Epithelial cell of proximal tubule (primary cell): ENCODE measurements at regions not wholly inside any gene's neighbourhood (a gene's known extent, or its start where the extent isn't known, plus 50 kb on each side); places are given as distances from the start of the nearest gene placed in this dataset.

ENCODE experiments used
- DNase-seq: peaks from one replicate; pipeline ENCODE4 v3.0.0-alpha.2; 2011; ENCODE audit warnings: low read depth
- H3K4me3 ChIP-seq: 2 replicates; pipeline ENCODE4 v1.5.1; 2011; ENCODE audit warnings: low read depth, mild to moderate bottlenecking, low read length
- TF ChIP-seq, protein P1 (sequence below): conservative IDR thresholded peaks from 2 replicates; pipeline ENCODE4 v1.5.1; 2012; ENCODE audit warnings: low read depth, mild to moderate bottlenecking, low read length

DNA sequence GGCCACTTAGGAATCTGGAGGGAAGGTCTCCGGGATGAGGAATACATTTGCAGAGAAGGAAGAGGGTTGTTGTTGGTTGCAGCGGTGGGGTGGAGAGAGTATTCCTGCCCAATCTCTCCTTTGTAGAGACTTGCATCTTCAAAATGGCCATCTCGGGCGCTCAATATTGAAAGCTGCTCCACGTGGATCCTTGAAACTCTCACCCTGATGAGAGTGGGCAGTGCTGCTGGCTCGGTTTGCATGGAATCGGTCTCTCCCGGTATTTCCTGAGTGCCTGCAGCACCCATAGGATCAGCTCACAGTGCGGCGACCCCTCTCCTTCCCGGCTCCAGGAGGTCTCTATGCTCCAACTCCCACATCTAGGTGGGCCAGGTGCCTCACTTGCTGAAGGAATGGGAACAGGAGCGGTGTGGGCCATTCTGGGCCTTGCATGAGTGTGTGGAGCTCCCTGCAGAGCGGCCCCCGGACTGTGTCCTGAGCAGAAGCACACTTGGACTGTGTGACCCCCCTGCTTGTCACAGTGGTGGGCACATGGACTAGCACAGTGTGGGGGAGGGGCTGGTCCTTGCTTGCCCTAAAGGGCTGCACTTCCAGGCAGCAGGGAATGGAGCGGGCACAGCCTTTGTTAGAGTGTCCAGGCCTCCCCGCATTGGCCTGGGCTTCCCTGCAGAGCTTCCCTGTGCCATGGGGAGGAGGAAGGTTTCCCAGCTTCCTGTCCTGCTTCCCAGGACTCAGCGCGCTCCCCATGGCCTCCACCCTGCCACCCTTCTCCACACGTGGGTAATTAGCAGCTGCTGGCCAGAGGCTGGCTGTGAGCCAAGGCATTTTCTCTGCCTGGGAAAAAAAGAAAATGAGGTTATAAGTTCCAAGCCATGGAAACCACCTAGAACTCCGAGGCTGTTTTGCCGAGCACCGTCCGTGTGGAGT lies 139.3 kb downstream of the IRF8 start:
- no peak overlapping the region for H3K4me3 ChIP-seq
- TF ChIP-seq, protein P1, sequence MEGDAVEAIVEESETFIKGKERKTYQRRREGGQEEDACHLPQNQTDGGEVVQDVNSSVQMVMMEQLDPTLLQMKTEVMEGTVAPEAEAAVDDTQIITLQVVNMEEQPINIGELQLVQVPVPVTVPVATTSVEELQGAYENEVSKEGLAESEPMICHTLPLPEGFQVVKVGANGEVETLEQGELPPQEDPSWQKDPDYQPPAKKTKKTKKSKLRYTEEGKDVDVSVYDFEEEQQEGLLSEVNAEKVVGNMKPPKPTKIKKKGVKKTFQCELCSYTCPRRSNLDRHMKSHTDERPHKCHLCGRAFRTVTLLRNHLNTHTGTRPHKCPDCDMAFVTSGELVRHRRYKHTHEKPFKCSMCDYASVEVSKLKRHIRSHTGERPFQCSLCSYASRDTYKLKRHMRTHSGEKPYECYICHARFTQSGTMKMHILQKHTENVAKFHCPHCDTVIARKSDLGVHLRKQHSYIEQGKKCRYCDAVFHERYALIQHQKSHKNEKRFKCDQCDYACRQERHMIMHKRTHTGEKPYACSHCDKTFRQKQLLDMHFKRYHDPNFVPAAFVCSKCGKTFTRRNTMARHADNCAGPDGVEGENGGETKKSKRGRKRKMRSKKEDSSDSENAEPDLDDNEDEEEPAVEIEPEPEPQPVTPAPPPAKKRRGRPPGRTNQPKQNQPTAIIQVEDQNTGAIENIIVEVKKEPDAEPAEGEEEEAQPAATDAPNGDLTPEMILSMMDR, result no peak

DNA sequence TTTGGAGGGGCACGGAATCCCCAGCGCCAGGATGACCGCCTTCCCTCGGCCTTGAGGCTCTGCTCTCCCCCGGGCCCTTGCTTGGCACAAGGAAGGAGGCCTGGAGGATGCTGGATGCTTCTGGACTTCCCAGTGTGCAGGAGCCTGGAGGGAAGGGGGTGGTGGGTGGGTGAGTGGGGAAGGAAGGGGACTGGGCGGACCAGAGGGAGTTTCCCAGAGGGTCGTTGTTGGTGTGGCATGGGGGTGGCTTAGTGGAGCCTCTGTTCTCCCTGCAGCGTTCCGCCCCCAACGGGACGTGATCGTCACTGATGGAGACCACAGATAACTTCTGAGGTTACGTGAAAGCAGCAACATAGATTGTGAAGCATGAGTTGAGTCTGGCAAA lies 140.0 kb downstream of the IRF8 start:
- TF ChIP-seq, protein P1, result no peak
- H3K4me3 ChIP-seq, result no peak overlapping the region
- no peak for DNase-seq

More for the DNA sequence above, 139.3 kb downstream of the IRF8 start:
- DNase-seq, result no peak

DNA sequence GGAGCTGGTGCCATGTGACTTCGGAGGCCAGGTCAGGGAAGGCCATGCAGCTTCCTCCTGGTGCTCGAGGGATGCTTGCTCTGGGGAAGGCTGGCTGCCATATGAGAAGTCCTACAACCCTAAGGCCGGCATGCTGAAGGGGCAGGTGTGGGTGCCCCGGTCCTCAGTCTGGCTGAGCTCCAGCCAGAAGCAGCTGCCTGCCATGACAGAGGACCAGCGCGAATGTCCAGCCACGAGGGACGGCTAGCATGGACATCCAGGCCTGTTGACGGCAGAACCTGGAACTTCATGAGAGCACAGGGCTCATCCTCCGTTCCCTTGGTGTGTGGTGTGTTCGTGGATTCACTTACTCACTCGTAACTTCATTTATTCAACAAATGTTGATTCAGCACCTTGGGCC lies 140.6 kb downstream of the IRF8 start:
- TF ChIP-seq, protein P1, result no peak
- DNase-seq, result no peak
- H3K4me3 ChIP-seq, result no peak overlapping the region

DNA sequence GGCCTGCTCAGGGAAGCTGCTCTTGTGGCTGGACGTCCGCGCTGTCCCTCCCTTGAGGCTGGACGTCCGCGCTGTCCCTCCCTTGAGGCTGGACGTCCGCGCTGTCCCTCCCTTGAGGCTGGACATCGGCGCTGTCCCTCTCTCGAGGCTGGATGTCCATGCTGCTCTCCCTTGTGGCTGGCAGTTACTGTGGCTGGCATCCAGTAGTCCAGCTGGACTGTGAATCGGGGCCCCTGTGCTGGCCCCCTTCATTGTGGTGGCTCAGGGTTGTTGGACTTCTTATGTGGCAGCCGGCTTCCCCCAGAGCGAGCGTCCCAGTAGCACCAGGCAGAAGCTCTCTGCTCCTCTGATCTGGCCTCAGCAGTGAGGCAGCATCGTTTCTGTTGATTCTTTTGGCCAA lies 141.5 kb downstream of the IRF8 start:
- no peak for DNase-seq
- no peak overlapping the region for H3K4me3 ChIP-seq
- TF ChIP-seq, protein P1, result no peak

DNA sequence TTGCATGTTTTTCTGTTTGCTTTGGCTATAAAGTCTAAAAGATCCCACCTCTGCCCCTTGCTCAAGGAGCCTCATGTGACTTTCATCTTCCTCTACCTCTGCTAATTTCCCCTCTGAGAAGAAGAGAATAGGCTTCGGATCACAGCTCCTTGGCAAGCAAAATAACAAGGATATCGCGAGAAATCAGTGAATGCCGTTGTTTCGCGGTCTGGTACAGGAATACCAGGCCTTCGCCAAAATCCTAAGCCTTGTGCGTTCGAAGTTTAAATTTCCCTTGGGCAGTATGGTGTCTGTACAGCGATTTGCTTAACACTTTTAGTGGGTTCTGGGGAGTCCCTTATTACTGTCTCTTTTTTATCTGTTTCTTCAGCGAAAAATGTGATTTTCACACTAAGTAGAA lies 142.3 kb downstream of the IRF8 start:
- TF ChIP-seq, protein P1, result no peak
- DNase-seq, result no peak
- H3K4me3 ChIP-seq, result no peak overlapping the region

DNA sequence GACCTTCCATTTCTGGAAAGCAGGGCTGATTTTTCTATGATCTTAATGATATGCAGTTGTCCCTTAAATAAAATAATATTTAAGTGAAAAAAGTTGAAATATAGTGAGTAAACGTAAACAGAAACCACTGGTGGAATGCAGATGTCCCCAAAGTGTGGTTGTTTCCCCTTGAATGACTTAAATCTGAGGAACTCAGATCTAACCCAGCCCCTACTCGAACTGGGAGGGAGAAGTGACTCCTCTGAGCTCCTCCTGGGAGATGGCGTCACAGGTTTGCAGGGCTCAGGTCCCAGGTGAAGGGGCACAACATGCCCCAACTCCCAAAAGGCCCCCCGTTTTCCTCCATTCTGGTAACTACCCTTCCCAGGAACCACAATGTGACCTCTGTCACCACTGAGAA lies 142.8 kb downstream of the IRF8 start:
- TF ChIP-seq, protein P1, result no peak
- DNase-seq, result no peak
- H3K4me3 ChIP-seq, result no peak overlapping the region

DNA sequence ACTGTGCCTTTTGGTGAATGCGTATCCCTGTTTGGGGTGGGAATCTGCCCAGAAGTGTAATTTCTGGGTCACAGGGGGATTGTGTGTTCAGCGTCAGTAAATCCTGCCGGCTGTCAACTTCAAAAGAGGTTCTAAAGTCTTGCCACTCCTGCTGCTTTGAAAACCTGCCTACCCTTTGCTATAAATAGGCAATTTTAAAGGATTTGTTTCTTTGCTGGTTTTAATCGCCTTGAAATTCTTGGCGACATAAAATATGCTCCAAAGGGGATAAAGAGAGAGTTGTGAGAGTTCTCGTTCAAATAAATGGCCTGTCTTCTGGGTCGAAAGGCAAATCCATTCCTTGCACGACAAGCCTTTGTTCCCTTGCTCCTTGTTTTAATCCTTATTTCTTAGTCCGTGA lies 143.4 kb downstream of the IRF8 start:
- TF ChIP-seq, protein P1, result no peak
- no peak overlapping the region for H3K4me3 ChIP-seq
- DNase-seq, result no peak
